Kidney tubule cell (primary cell): ENCODE measurements at regions not wholly inside any gene's neighbourhood (a gene's known extent, or its start where the extent isn't known, plus 50 kb on each side); places are given as distances from the start of the nearest gene placed in this dataset.
A peak's percentile ranks its signal among the peaks of the same experiment; 100 is the strongest.
"Not testable (repeated sequence)": the region's sequence is repeated elsewhere in the genome, so short reads cannot be mapped to it uniquely, and the experiment has no call there.

ENCODE experiments used
- DNase-seq: peaks from one replicate; pipeline ENCODE4 v3.0.0-alpha.2; 2018; ENCODE audit warnings: low spot score

- no peak for DNase-seq
These were observed 766.9 kb upstream of the PCDH10 start for GRCh38 chr4:132382243-132382642.

DNA sequence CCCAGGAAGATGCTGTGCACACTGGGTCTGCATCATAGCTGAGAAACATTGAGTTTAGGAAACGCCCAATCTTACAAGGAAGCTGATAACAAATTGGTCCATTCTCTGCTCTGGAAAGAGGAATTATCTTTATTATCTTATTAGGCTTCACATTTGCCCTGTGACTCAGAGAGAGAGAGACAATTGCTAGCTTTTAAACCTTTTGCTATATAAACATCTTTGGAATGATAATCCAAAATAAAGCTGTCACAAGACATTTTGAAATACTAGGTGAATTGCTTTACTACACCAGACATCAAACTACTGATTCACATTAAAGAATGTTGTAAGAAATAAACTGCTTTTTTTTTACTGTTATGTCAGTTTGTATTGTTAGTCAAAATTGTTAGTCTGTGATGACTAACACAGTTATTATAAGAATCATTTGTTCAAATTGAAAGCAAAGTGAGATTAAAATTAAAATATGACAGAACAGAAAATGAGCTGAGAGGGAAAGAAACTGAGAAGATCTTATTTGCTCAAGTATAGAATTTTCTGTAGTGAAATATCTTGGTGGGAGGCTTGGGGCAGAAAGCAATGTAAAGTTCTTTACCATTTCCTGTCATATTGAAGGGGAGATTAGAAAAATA lies 765.4 kb upstream of the PCDH10 start:
- DNase-seq: no peak

DNA sequence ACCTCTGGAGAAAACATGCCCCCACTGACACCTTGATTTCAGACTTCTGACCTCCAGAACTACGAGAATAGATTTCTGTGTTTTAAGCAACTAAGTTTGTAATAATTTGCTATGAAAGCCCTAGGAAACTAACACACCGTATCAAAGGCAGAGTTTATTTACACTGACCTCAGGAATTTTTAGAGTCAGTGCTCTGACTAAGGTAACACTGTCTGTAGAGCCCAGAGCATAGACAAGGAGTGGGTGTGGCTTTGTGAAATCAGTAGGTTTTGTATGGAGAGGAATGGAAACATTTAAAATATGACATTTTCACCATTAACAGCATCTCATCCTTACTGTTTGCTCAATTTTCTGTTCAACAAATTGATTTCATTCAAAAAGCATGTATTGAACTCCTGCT lies 764.4 kb upstream of the PCDH10 start:
- DNase-seq: no peak

DNA sequence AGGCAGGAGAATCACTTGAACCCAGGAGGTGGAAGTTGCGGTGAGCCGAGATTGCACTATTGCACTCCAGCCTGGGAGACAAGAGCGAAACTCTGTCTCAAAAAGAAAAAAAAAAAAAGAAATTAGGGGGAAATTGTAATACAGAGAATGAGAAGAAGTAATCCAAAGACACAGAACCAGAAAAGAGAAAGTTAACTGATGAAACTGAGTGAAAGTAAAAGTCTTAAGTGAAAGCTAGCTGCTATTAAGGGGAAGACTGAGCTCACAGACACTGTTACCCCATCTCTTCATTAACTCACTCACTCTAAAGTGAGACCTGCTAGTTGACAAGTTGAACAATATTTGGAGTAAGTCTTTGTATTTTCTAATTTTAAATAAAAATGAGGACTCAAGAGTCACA lies 763.0 kb upstream of the PCDH10 start:
- no peak for DNase-seq

- DNase-seq: no peak
These were observed 762.0 kb upstream of the PCDH10 start for GRCh38 chr4:132387060-132387459.

- no peak for DNase-seq
These were observed 753.5 kb upstream of the PCDH10 start for GRCh38 chr4:132395561-132395960.

DNA sequence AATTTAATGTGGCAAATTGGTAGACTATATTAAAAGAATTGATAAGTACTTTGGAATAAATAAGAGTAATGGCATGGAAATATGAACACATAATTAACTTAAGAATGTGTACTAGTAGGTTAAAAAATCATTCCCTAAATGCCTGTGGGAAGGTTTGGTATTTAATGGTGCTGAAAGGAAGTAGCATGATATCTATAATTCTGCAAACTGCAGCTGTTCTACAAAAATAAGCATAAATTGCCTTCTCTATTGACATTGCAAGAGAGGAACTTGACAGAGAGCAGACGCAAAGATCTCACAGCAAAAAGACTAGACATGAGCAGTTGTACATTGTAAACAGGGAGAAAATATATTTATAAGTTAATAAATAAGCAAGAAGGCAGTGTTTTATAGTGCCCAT lies 752.5 kb upstream of the PCDH10 start:
- no peak for DNase-seq

DNA sequence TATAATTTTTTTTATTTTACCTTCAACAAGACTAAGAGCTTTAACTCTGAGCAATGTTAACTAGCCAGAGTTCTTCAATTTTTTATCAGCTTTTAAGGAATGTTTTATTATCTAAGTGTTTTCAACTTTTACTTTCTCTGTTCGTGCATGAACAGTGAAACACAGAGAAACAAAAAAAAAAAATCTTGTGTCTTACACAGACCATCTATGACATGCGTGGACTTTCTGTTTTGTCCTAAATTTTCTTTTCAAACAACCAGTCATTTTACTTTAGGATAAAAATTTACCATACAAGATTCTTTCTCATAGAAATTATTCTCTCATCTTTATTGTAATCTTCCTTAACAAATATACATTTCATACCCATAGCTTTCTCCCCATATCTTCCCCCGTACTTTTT lies 731.9 kb upstream of the PCDH10 start:
- no peak for DNase-seq

GRCh38 chr4:132427125-132427524 lies 722.0 kb upstream of the PCDH10 start:
- no peak for DNase-seq

GRCh38 chr4:132437117-132437516 lies 712.0 kb upstream of the PCDH10 start:
- DNase-seq: no peak

- DNase-seq: no peak
These were observed 703.7 kb upstream of the PCDH10 start for GRCh38 chr4:132445386-132445785.

GRCh38 chr4:132457987-132458386 lies 691.1 kb upstream of the PCDH10 start:
- DNase-seq: not testable (repeated sequence)

DNA sequence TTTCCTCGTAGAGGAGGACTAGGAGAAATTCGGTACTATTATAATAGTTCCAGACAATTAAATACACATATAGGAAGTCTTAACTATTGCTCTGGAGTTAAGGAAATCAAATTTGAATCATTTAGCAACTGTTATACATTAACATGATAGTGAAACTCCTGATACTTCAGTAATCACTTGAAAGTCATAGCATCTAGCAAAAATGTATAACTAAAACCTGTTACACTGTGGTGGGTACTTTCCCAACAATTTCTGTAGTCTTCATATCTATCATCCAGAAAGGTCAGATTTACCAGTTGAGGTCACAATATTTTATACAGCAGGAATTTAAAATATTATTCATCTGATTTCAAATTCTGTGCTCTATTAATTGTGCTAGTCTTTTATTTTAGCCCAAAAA lies 669.6 kb upstream of the PCDH10 start:
- no peak for DNase-seq

GRCh38 chr4:132488555-132488954 lies 660.5 kb upstream of the PCDH10 start:
- DNase-seq: no peak

DNA sequence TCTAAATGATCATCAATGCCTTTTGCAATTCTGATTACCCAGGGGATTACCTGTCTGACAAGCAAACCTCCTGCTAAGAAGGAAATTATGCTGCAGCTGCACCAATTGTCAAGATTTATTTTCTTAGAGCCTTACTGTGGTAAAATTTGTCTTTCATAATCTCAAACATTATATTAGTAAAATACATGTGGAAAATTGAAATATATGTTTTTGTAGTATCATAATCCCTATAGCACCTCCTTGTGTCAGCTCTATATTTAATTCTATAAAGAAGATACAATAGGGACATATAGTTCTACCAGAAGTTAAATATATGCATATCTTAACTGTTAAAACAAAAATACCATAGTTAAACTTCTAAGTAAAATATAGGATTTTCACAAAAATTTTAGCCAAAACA lies 655.6 kb upstream of the PCDH10 start:
- DNase-seq: no peak

- DNase-seq: not testable (repeated sequence)
These were observed 653.8 kb upstream of the PCDH10 start for GRCh38 chr4:132495267-132495812.

- no peak for DNase-seq
These were observed 650.9 kb upstream of the PCDH10 start for GRCh38 chr4:132498215-132498614.

GRCh38 chr4:132502096-132502552 lies 647.0 kb upstream of the PCDH10 start:
- no peak for DNase-seq

GRCh38 chr4:132504438-132504837 lies 644.7 kb upstream of the PCDH10 start:
- DNase-seq: peak; percentile 2

- no peak for DNase-seq
These were observed 642.5 kb upstream of the PCDH10 start for GRCh38 chr4:132506568-132506967.

DNA sequence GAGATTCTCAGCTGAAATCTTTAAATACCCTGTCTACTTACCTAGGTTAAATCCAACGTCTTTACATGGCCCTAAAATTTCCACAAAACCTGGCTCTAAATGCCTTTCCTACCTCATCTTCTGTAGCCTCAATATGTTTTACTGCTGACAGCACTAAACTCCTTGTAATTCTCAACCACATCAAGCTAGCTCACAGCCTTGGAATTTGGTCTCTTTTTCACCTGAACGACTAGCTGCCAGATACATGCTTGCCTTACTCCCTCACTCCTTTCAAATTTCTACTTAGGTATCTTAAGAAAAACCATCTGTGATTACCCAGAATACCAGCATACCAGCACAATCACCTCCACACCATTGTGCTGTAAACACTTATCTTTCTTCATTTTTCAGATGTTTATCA lies 635.6 kb upstream of the PCDH10 start:
- DNase-seq: no peak

DNA sequence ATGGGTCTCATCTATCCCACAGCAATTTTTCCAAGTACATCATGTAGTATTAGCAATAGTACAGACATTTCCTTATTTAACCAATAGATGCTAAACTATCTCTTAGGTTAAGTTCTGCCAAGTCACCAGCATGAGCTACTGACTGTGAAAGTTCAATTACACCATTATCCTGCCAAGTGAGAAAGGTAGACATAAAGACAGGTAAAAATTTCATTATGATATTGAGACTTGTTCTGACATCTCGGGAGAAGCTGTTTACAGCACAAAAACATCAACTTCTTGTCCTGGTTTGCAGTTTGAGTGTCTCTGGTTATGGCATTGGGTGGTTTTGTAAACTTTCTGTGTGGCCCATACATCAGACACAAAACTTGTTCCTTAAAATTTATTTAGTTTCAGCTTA lies 622.4 kb upstream of the PCDH10 start:
- no peak for DNase-seq

GRCh38 chr4:132527817-132528216 lies 621.3 kb upstream of the PCDH10 start:
- DNase-seq: no peak

DNA sequence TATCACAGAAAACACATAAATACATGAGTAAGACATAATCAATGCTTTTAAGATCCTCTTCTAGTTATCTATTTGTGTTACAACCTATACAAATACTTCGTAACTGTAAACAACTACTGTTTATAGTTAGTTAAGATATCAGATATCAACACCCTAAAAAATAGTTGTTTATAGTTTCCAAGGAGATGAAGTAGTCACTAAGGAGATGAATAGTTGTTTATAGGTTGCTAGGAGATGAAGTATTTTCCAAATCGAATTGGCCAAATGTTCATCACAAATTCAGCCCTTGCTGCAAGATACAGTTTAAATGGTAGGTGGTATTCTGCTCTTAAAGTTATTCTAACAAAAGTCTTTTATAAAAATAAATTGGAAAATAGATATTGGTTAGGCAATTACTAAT lies 618.2 kb upstream of the PCDH10 start:
- DNase-seq: no peak
